Ovary (tissue), 3 donors: ENCODE measurements at regions not wholly inside any gene's neighbourhood (a gene's known extent, or its start where the extent isn't known, plus 50 kb on each side); places are given as distances from the start of the nearest gene placed in this dataset.

Experiments
- EP300 ChIP-seq: sonication (generic); formaldehyde crosslinking; IDR thresholded peaks from one replicate; pipeline ENCODE4 v1.6.1; 2017; ENCODE audit warnings: antibody characterized with exemption
- POLR2A ChIP-seq: fragments of 450-650 bp; IDR thresholded peaks from one replicate; pipeline ENCODE4 v1.6.1; 2017; ENCODE audit warnings: antibody characterized with exemption, mild to moderate bottlenecking, moderate library complexity
- TF ChIP-seq, protein P1 (sequence below), 3 donors: fragments of 450-650 bp in 2 of 3; fragments of 200-600 bp in 1 of 3; IDR thresholded peaks; one replicate each; pipeline versions ENCODE4 v1.5.1 to v1.8.0; 2016 to 2022; ENCODE audit warnings: antibody characterized with exemption in 3 of 3, mild to moderate bottlenecking in 1 of 3
- donor health status: DM: no; HTN: no; CAD: no.

DNA sequence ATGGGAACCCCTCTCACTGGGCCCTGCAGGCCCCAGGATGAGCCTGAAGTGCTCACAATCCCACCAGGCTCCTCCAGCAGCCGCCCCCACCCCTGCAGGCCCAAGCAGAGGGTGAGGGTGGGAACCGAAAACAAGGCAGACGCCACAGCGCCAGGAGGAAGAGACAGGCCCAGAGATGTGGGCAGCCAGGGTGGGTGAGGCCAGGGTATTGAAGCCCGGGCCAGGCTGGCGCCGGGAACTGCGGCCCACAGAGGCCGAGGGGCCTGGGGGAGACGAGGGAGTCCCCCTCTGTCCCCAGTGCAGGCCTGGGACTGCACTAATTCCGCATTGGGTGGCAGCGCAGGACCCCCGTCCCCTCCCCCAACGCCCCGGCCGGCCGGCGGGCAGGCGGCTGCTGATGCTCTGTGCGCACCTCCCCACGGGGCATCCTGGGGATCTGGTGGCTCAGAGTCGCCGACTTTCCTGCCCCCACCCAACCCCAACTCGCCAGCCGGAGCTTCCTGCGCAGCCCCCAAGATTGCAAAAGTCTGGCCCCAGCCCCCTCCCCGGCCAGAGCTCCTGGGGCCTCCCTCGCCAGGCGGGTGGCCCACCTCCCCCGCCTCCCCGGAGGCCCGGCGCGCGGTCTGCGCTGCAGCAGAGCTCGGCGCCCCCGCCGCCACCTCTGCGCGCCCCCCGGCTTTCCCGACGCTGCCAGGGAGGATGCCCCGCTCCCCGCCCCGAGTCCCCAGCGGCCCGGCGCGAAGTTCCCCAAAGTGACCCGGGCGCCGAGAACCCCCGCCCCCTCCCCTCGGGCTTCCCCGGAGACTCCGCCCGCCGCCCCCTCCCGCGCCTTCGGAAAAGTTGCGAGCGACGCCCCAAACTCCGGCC is 107.8 kb downstream of the ENGASE start:
- TF ChIP-seq, protein P1, sequence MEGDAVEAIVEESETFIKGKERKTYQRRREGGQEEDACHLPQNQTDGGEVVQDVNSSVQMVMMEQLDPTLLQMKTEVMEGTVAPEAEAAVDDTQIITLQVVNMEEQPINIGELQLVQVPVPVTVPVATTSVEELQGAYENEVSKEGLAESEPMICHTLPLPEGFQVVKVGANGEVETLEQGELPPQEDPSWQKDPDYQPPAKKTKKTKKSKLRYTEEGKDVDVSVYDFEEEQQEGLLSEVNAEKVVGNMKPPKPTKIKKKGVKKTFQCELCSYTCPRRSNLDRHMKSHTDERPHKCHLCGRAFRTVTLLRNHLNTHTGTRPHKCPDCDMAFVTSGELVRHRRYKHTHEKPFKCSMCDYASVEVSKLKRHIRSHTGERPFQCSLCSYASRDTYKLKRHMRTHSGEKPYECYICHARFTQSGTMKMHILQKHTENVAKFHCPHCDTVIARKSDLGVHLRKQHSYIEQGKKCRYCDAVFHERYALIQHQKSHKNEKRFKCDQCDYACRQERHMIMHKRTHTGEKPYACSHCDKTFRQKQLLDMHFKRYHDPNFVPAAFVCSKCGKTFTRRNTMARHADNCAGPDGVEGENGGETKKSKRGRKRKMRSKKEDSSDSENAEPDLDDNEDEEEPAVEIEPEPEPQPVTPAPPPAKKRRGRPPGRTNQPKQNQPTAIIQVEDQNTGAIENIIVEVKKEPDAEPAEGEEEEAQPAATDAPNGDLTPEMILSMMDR (IDR thresholded peaks at IDR 0.05): no peak
- TF ChIP-seq POLR2A (no peak), EP300 (no peak)
